Posterior cingulate gyrus (tissue), 11 donors: ENCODE measurements at regions not wholly inside any gene's neighbourhood (a gene's known extent, or its start where the extent isn't known, plus 50 kb on each side); places are given as distances from the start of the nearest gene placed in this dataset.

Source experiments
- DNase-seq, 10 donors: peaks; one replicate each; pipeline versions ENCODE4 v3.0.0 to v3.0.0-alpha.2; 2020 to 2021; ENCODE audit warnings: mixed read lengths in 3 of 10
- intact Hi-C: fragments of 100-400 bp; cut with DNase I; formaldehyde crosslinking; loops from one replicate; pipeline ENCODE4 v1.15.1; 2023

GRCh38 chr2:15718103-15718943 lies 126.7 kb downstream of the DDX1 start:
- intact Hi-C loops, result no loop called here
- no peak for DNase-seq

GRCh38 chr2:15718944-15719323 lies 127.3 kb downstream of the DDX1 start:
- no peak for DNase-seq
- intact Hi-C loops, result no loop called here

GRCh38 chr2:15719566-15720313 lies 128.1 kb downstream of the DDX1 start:
- no peak for DNase-seq
- intact Hi-C loops, result no loop called here

- intact Hi-C loops, result no loop called here
- no peak for DNase-seq
These were observed 129.1 kb downstream of the DDX1 start for GRCh38 chr2:15720561-15721307.

DNA sequence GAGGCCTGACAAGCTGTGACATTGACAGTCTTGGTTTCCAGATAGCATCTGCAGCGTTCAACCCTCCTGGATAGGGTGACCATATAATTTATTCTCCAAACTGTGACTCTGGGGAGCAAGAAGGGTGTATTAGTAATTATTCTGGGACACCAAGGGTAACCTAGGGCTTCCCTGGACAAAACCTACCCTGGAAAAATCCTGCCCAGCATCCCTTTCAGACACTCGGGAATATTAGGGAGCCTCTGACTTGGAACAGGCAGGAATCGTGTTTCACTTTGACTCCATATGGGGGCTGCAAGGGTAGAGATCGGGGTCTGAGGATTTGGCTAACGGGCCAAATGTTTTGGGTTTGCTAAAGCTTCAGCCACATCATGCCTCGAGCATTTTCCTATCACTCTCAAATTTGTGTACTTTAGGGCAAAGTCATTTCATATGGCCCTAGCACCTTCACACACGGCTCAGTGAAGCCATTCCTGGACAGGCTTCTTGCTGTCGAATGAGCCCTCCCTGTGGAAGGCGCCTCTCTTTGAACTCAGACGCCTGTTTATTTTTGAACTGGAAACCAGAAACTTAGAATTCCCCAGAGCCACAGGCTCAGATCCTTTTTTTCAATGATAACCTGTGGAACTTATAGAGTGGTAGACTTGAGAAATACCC lies 129.9 kb downstream of the DDX1 start:
- peak in 1 of 10 donors; percentile 2 for DNase-seq
- intact Hi-C loops, result no loop called here

- DNase-seq, result peak in 1 of 10 donors; percentile 12
- intact Hi-C loops, result no loop called here
These were observed 131.3 kb downstream of the DDX1 start for GRCh38 chr2:15722980-15723379.

DNA sequence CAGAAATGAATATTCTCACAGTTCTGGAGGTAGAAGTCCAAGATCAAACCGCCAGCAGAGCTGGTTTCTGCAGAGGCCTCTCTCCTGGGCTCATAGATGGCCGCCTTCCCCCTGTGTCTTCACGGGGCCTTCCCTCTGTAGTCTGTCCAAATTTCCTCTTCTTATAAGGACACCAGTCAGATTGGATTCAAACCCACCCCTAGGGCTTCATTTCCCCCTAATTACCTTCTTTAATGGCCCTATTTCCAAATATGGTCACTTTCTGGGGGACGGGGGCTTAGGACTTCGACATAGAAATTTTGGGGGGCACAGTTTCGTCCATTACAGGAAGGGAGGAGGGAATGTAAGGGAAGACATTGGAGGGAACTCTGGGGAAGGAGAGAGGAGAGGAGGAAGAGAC lies 132.6 kb downstream of the DDX1 start:
- DNase-seq, result no peak
- intact Hi-C loops, result no loop called here

DNA sequence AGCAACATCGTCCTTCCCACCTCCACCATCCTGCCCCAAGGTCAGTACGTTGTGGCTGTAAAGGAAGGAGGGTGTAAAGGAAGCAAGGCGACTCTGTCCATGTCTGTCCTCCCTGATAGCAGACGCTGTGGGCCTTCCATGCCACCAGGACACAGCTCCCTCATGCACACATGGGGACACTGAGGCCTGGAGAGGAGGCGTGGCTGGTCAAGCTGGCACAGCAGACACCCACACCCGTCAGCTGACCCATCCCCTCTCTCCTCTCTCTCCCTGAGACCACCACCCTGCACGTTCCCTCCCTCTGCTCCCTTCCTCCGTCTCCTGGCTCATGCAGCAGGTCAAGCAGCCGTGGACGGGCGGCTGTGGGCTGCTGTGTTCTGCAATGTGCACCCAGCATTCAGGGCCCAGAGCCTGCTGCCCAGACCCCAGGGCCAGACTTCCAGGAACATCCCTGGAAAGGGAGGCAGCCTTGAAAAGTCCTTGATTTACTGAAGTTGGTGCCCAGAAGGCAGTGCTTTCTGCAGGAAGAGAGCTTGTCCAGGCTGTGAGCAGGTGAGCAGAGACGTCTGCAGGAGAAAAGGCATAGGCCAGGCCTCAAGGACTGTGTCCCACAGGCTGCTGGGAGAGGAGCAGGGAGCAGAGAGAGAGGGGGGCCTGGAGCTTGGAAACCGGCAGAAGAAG lies 133.6 kb downstream of the DDX1 start:
- peak in 1 of 10 donors; percentile 71 for DNase-seq
- intact Hi-C loops, result no loop called here

GRCh38 chr2:15725782-15726112 lies 134.1 kb downstream of the DDX1 start:
- intact Hi-C loops, result no loop called here

DNA sequence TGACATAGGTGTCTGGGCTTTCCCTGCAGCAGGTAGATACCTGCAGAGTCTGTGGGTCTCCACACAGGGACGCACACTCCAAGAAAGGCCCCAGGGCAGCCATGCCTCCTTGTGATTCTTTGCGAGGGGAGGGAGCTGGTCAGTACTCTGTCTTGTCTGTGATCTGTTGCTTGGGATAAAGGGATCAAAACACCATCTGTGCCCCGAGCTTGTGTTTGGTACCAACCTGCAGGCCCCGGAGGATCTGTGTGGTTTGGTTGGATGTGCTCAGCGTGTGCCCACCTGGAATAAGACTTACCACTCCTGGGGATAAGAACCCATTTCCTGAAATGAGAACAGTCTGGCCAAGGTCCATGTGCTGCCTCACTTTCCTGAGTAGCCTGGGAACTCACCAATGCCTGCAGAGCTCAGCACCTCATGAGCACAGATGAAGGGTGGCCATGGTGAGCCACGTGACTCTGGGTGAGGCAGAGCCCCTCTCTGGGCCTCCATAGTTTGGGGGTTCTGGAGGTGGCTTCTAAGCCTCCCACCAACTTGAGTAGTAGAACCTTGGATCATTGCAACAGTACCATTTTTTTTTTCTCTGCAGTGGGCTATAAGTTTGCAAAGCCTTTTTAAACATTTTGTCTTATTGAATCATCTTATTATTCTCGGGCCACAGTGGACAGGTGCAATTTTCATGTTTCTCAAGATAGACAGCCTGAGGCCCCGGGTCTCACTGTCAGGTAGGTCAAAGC lies 134.8 kb downstream of the DDX1 start:
- DNase-seq, result peak in 1 of 10 donors; percentile 50
- intact Hi-C loops, result no loop called here

More at GRCh38 chr2:15725782-15726112, 134.1 kb downstream of the DDX1 start:
- DNase-seq, result peak in 1 of 10 donors; percentile 20

- DNase-seq, result peak in 1 of 10 donors; percentile 29
- intact Hi-C loops, result no loop called here
These were observed 136.0 kb downstream of the DDX1 start for GRCh38 chr2:15727396-15728244.

DNA sequence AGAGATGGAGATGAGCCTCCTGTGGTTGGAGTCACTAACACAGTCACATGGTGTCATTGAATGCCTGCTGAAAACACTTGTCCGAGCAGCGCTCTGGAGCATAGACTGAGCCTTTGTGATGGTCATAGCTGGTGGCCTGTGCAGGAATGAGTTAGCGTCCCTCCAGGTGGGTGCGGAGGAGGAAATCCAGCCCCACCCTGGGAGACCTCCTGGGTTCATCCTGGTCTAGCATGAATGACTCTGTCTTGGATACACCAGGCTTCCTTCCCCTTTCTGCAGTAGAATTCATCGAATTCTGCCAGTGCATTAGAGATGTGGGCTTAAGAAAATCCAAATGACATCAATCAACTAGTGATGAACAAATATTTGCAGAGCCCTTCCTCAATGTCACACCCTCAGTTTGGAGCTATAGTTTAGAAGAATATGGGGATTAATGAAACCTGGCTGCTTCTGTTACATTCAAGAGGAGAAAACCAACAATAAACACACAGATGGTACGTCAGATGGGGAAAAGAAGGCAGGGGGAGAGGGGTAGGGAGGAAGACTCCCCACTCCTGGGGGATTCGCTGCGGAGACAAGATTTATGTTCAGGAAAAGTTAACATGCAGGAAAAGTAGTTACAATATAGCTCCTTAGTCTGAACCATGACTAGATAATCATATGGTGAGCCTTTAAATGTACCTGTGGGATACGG lies 136.7 kb downstream of the DDX1 start:
- intact Hi-C loops, result no loop called here
- peak in 5 of 10 donors; percentile 13 to 89 (median 55) for DNase-seq

DNA sequence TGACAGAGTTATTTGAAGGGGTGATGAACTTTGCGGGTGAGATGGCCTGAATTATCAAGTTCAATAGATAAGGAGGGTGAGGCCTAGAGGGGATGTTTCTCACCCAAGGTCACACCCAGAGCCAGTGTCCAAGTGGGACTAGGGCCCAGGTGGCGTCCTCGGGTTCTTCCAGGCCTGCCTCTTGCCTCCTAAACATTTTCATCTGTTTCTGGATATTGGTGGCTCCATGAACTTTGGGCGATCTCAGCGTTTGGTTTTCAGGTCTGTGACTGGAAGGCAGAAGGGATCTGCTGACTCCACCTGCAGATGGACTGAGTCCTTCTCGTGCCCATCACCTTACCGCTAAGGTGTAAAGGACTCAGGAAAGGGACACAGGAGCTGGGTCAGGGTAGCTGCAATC lies 137.3 kb downstream of the DDX1 start:
- intact Hi-C loops, result no loop called here
- peak in 1 of 10 donors; percentile 64 for DNase-seq

DNA sequence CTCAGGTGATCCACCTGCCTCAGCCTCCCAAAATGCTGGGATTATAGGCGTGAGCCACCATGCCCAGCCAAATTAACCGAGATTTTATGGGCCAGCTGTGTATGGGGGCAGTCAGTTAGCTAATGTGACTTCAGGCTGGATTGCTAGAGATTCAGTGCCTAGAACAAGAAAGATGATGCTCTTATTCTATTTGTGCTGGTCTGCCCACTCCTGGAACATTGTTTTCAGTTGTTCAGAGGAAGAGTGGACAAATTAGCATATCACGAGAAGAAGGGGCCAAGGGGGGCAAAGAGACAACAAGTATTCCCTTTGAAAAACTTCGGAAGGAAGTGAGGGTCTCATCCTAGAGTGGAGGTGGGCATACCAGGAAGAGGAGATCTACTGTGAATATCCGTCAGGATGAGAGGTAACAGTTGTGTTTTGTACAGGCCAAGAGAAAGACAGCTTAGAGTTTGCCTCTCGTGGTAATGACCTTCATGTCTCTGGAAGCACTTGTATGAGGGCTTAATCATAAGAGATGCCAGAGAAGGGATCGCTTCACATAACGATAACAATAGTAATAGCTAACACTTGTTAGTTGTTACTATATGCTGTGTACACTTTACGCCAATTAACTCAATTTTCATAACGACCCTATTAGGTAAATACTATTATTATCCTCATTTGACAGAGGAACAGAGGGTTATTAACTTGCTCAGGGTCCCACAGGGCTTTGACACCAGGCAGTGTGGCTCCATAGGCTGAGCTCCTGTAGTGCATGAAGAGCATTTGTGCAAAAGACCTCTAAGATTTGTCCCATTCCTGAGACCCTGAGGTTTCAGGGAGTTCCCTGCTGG lies 138.3 kb downstream of the DDX1 start:
- DNase-seq, result no peak
- intact Hi-C loops, result loop anchor here (5.0 to 10.0 kb wide), 3 partner anchors 72 to 205 kb away; no protein-coding TSS in a partner anchor

DNA sequence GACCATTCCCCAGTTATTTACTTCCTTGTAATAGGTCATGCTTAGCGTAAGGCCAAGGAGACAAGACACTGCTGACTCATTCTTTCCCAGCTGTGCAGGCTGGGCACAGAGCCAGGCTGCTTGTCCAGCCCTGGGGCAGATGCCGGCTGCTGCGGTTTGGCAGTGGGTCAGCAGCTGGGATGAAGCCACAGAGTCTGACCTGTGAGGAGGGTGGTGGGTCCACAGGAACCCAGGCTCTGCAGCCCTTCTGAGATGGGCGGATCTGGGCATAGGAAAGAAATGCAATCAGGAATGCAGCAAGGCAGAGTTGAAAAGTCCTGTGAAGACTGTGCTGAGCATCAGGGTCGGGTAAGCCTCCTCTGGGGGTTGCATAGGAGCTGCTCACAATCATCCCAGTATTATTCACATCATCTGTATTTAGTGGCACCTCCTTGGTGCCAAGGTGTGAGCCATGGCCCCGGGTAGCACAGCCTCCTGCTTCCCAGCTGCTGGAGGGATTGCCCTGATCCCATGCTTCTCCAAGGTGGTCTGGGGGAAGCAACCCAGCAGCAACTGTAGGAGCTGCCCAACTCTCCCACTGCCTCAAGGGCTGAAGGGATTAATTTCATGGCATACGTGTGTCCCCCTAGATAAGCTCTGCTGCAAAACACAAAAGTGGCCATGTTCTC lies 139.0 kb downstream of the DDX1 start:
- DNase-seq, result peak; percentile 69 to 98 (median 90)
- intact Hi-C loops, result loop anchor here (5.0 to 10.0 kb wide), 3 partner anchors 72 to 204 kb away; no protein-coding TSS in a partner anchor
